Caco-2 (cell line): ENCODE measurements at regions not wholly inside any gene's neighbourhood (a gene's known extent, or its start where the extent isn't known, plus 50 kb on each side); places are given as distances from the start of the nearest gene placed in this dataset.

Experiments
- BruUV-seq: library from RNA; stranded (reverse); fragments of 400-500 nt; replicated peaks from 2 replicates; lab custom pipeline; 2021; lab: Mats Ljungman, UMichigan
- CTCF ChIA-PET: fragments of 300-600 bp; sonication (Branson Sonifier 250); formaldehyde crosslinking; loops from one replicate; lab custom pipeline; 2022; ENCODE audit warnings: antibody characterized with exemption; lab: Charles Lee
- POLR2A ChIA-PET: fragments of 300-600 bp; sonication (Branson Sonifier 250); formaldehyde crosslinking; loops from one replicate; lab custom pipeline; 2022; ENCODE audit warnings: antibody characterized with exemption; lab: Charles Lee
- DNase-seq, 2 experiments: peaks; one replicate each; pipeline versions ENCODE4 v3.0.0 to v3.0.0-alpha.2; 2020 to 2022
- H3K27me3 ChIP-seq: replicated peaks from 2 replicates; pipeline ENCODE4 v1.6.0; 2011; ENCODE audit warnings: low read length; ENCODE audit not compliant: control insufficient read depth, insufficient read depth
- H3K36me3 ChIP-seq: 2 replicates; pipeline ENCODE4 v1.5.1; 2011; ENCODE audit warnings: low read length; ENCODE audit not compliant: control insufficient read depth, insufficient read depth
- H3K4me1 ChIP-seq: fragments of 250-450 bp; sonication (Bioruptor Pico); 2 replicates; pipeline ENCODE4 v1.5.1; 2020; ENCODE audit warnings: mild to moderate bottlenecking
- H3K4me3 ChIP-seq: 2 replicates; pipeline ENCODE4 v1.5.1; 2011; ENCODE audit warnings: low read depth, mild to moderate bottlenecking, control low read depth, low read length
- H3K9me3 ChIP-seq: fragments of 250-450 bp; sonication (Bioruptor Pico); 2 replicates; pipeline ENCODE4 v1.5.1; 2020; ENCODE audit warnings: mild to moderate bottlenecking, moderate library complexity
- H3K27ac Mint-ChIP-seq: one replicate; pipeline ENCODE4 v1.8.0; 2022; ENCODE audit warnings: mixed read lengths; ENCODE audit not compliant: unreplicated experiment
- H3K27me3 Mint-ChIP-seq: one replicate; pipeline ENCODE4 v1.8.0; 2022; ENCODE audit warnings: mixed read lengths; ENCODE audit not compliant: insufficient read depth, unreplicated experiment
- H3K36me3 Mint-ChIP-seq: one replicate; pipeline ENCODE4 v1.8.0; 2022; ENCODE audit warnings: mild to moderate bottlenecking, mixed read lengths; ENCODE audit not compliant: insufficient read depth, unreplicated experiment
- H3K4me1 Mint-ChIP-seq: one replicate; pipeline ENCODE4 v1.8.0; 2022; ENCODE audit warnings: low read depth, mixed read lengths; ENCODE audit not compliant: unreplicated experiment
- H3K4me3 Mint-ChIP-seq: one replicate; pipeline ENCODE4 v1.8.0; 2022; ENCODE audit warnings: mild to moderate bottlenecking, moderate library complexity, mixed read lengths; ENCODE audit not compliant: unreplicated experiment
- H3K9me3 Mint-ChIP-seq: one replicate; pipeline ENCODE4 v1.8.0; 2022; ENCODE audit warnings: mixed read lengths; ENCODE audit not compliant: unreplicated experiment
- CTCF ChIP-seq, 2 experiments: fragments of 200-600 bp in 1 of 2; IDR thresholded peaks; 1 replicate in 1 of 2; 2 replicates in 1 of 2; pipeline versions ENCODE4 v1.5.1 to v1.8.0; 2011 to 2022; ENCODE audit warnings: antibody characterized with exemption in 1 of 2, control low read depth in 1 of 2, inconsistent platforms in 1 of 2, low read depth in 1 of 2, low read length in 1 of 2, mild to moderate bottlenecking in 1 of 2, moderate library complexity in 1 of 2; ENCODE audit not compliant: insufficient read depth in 1 of 2, severe bottlenecking in 1 of 2, unreplicated experiment in 1 of 2
- intact Hi-C: fragments of 100-400 bp; cut with micrococcal nuclease; formaldehyde crosslinking; loops from one replicate; pipeline ENCODE4 v1.10.0; 2022; ENCODE audit not compliant: unreplicated experiment

GRCh38 chr3:79906106-79906505, 138.3 kb upstream of the ROBO1 start:
- Mint-ChIP-seq H3K27me3 (peaks cover 2% of the 10 kb centered on the region), H3K27ac (no peak overlapping the region), H3K36me3 (no peaks in the 10 kb centered on the region), H3K4me1 (no peaks in the 10 kb centered on the region), H3K4me3 (no peak overlapping the region), H3K9me3 (no peaks in the 10 kb centered on the region)
- ChIA-PET POLR2A (no interaction called here), CTCF (no interaction called here)
- no peak overlapping the region for H3K4me3 ChIP-seq
- no TSS peak for BruUV-seq
- H3K27me3 ChIP-seq: no peaks in the 10 kb centered on the region
- DNase-seq: no peak
- no peaks in the 10 kb centered on the region for H3K4me1 ChIP-seq
- intact Hi-C loops: no loop called here
- no peaks in the 10 kb centered on the region for H3K36me3 ChIP-seq
- no peak for TF ChIP-seq CTCF (IDR thresholded peaks at IDR 0.05; ENCODE audit: insufficient read depth in 1 of 2, low read depth in 1 of 2, low read length in 1 of 2, severe bottlenecking in 1 of 2, unreplicated experiment in 1 of 2)
- H3K9me3 ChIP-seq: no peaks in the 10 kb centered on the region

- intact Hi-C loops: no loop called here
- Mint-ChIP-seq H3K36me3 (no peaks in the 10 kb centered on the region), H3K9me3 (no peaks in the 10 kb centered on the region), H3K4me3 (no peak overlapping the region), H3K27ac (no peak overlapping the region), H3K4me1 (no peaks in the 10 kb centered on the region), H3K27me3 (no peaks in the 10 kb centered on the region)
- BruUV-seq: no TSS peak
- Histone ChIP-seq H3K27me3 (no peaks in the 10 kb centered on the region), H3K36me3 (no peaks in the 10 kb centered on the region), H3K4me1 (no peaks in the 10 kb centered on the region), H3K9me3 (no peaks in the 10 kb centered on the region), H3K4me3 (no peak overlapping the region)
- ChIA-PET CTCF (no interaction called here), POLR2A (no interaction called here)
- DNase-seq: no peak
- TF ChIP-seq CTCF (IDR thresholded peaks at IDR 0.05; ENCODE audit: insufficient read depth in 1 of 2, low read depth in 1 of 2, low read length in 1 of 2, severe bottlenecking in 1 of 2, unreplicated experiment in 1 of 2): no peak
Measured at GRCh38 chr3:79902151-79902550, 134.4 kb upstream of the ROBO1 start.

- DNase-seq: no peak
- H3K36me3 ChIP-seq: no peaks in the 10 kb centered on the region
- POLR2A ChIA-PET: no interaction called here
- H3K27me3 ChIP-seq: no peaks in the 10 kb centered on the region
- Mint-ChIP-seq H3K4me3 (no peak overlapping the region), H3K9me3 (no peaks in the 10 kb centered on the region), H3K27ac (no peak overlapping the region), H3K36me3 (no peaks in the 10 kb centered on the region), H3K4me1 (no peaks in the 10 kb centered on the region), H3K27me3 (no peaks in the 10 kb centered on the region)
- CTCF ChIA-PET: no interaction called here
- no peaks in the 10 kb centered on the region for H3K9me3 ChIP-seq
- intact Hi-C loops: no loop called here
- no peaks in the 10 kb centered on the region for H3K4me1 ChIP-seq
- no peak for TF ChIP-seq CTCF (IDR thresholded peaks at IDR 0.05; ENCODE audit: insufficient read depth in 1 of 2, low read depth in 1 of 2, low read length in 1 of 2, severe bottlenecking in 1 of 2, unreplicated experiment in 1 of 2)
- no peak overlapping the region for H3K4me3 ChIP-seq
- no TSS peak for BruUV-seq
Measured at GRCh38 chr3:79898907-79899306, 131.1 kb upstream of the ROBO1 start.
